GM18867 (cell line): ENCODE measurements at regions not wholly inside any gene's neighbourhood (a gene's known extent, or its start where the extent isn't known, plus 50 kb on each side); places are given as distances from the start of the nearest gene placed in this dataset.
"Not testable (repeated sequence)": the region's sequence is repeated elsewhere in the genome, so short reads cannot be mapped to it uniquely, and the experiment has no call there.

ENCODE experiments used
- ATAC-seq: cut with Tn5 transposase; IDR thresholded peaks from one replicate; pipeline ENCODE4 v1.9.1; 2021; ENCODE audit warnings: mild to moderate bottlenecking, moderate library complexity; ENCODE audit not compliant: unreplicated experiment

- ATAC-seq, result no peak
Measured at GRCh38 chr3:191813245-191813644, 352.3 kb downstream of the PYDC2 start.

GRCh38 chr3:191848818-191849217, 387.9 kb downstream of the PYDC2 start:
- ATAC-seq, result peak; percentile 40

GRCh38 chr3:191859531-191859930, 398.6 kb downstream of the PYDC2 start:
- no peak for ATAC-seq

- ATAC-seq, result no peak
Measured at GRCh38 chr3:191869738-191870415, 408.9 kb downstream of the PYDC2 start.

- no peak for ATAC-seq
Measured at GRCh38 chr3:191873736-191874135, 412.8 kb downstream of the PYDC2 start.

GRCh38 chr3:191882289-191882688, 421.3 kb downstream of the PYDC2 start:
- no peak for ATAC-seq

- ATAC-seq, result no peak
Measured at GRCh38 chr3:191884132-191884531, 423.2 kb downstream of the PYDC2 start.

- ATAC-seq, result no peak
Measured at GRCh38 chr3:191889106-191889505, 428.1 kb downstream of the PYDC2 start.

- no peak for ATAC-seq
Measured at GRCh38 chr3:191889756-191890155, 428.8 kb downstream of the PYDC2 start.

GRCh38 chr3:191894406-191894805, 433.4 kb downstream of the PYDC2 start:
- ATAC-seq, result no peak

- ATAC-seq, result no peak
Measured at GRCh38 chr3:191901741-191902140, 440.8 kb downstream of the PYDC2 start.

- ATAC-seq, result peak; percentile 44
Measured at GRCh38 chr3:191912616-191913204, 451.7 kb downstream of the PYDC2 start.

- ATAC-seq, result no peak
Measured at GRCh38 chr3:191915712-191916111, 454.7 kb downstream of the PYDC2 start.

GRCh38 chr3:191919491-191920026, 458.6 kb downstream of the PYDC2 start:
- no peak for ATAC-seq

- no peak for ATAC-seq
Measured at GRCh38 chr3:191922570-191922969, 461.6 kb downstream of the PYDC2 start.

GRCh38 chr3:191927183-191927817, 466.3 kb downstream of the PYDC2 start:
- ATAC-seq, result not testable (repeated sequence)

GRCh38 chr3:191927998-191928397, 467.0 kb downstream of the PYDC2 start:
- not testable (repeated sequence) for ATAC-seq

GRCh38 chr3:191944835-191945234, 483.9 kb downstream of the PYDC2 start:
- peak; percentile 89 for ATAC-seq

GRCh38 chr3:191952186-191952585, 491.2 kb downstream of the PYDC2 start:
- ATAC-seq, result no peak

- no peak for ATAC-seq
Measured at GRCh38 chr3:191952609-191953008, 491.6 kb downstream of the PYDC2 start.

- peak; percentile 65 for ATAC-seq
Measured at GRCh38 chr3:191958980-191959671, 498.2 kb downstream of the PYDC2 start.
